H1 (cell line): ENCODE measurements at regions not wholly inside any gene's neighbourhood (a gene's known extent, or its start where the extent isn't known, plus 50 kb on each side); places are given as distances from the start of the nearest gene placed in this dataset.

Source experiments
- BACH1 ChIP-seq: IDR thresholded peaks from 2 replicates; pipeline ENCODE4 v1.6.1; 2012; ENCODE audit warnings: low read length, improper control_type of control experiment
- CTBP2 ChIP-seq: IDR thresholded peaks from 2 replicates; pipeline ENCODE4 v1.7.0; 2011; ENCODE audit warnings: borderline replicate concordance, mild to moderate bottlenecking, moderate library complexity, mixed read lengths, low read length; ENCODE audit not compliant: insufficient read depth, insufficient read length
- HDAC6 ChIP-seq: IDR thresholded peaks from one replicate; pipeline ENCODE4 v1.7.1; 2012; ENCODE audit warnings: low read depth, mild to moderate bottlenecking, inconsistent platforms, low read length, moderate library complexity
- SIN3A ChIP-seq, 2 experiments: IDR thresholded peaks in 1 of 2; conservative IDR thresholded peaks in 1 of 2; 2 replicates each; pipeline ENCODE4 v1.6.1; 2011 to 2012; ENCODE audit warnings: low read length in 2 of 2, improper control_type of control experiment in 1 of 2, low read depth in 1 of 2, mild to moderate bottlenecking in 1 of 2
- SRF ChIP-seq: IDR thresholded peaks from 2 replicates; pipeline ENCODE4 v1.6.1; 2011; ENCODE audit warnings: mild to moderate bottlenecking, low read depth, low read length, moderate library complexity

DNA sequence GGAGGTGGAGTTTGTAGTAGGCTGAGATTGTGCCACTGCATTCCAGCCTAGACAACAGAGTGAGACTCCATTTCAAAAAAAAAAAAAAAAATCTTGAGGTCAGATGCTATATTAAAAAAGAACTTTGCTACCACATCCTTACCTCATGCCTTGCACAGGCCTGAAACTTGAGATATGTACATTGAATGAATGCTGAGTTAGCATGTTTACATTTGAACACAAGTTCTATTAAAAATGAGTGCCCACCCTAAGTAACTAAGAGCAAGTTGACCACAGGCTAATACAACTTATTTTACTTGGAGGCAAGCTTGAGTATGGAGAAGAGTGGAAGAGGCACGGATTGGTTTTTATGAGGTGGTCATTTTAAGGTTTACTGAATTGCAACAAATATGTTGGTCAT is 276.6 kb upstream of the GATB start (continued):
- no peak for TF ChIP-seq SRF
- no peak for TF ChIP-seq SIN3A (conservative IDR thresholded peaks at IDR 0.05 in 1 of 2, IDR thresholded peaks at IDR 0.05 in 1 of 2; ENCODE audit: low read depth in 1 of 2, low read length in 2 of 2)
- no peak for TF ChIP-seq CTBP2
- TF ChIP-seq BACH1, result no peak
- no peak for TF ChIP-seq HDAC6
